ENCODE measurements at regions not wholly inside any gene's neighbourhood (a gene's known extent, or its start where the extent isn't known, plus 50 kb on each side); places are given as distances from the start of the nearest gene placed in this dataset.
"Not testable (repeated sequence)": the region's sequence is repeated elsewhere in the genome, so short reads cannot be mapped to it uniquely, and the experiment has no call there.

GRCh38 chr1:96145492-96145891 is 576.1 kb upstream of the PTBP2 start:
- Histone ChIP-seq H3K9me3 (replicated peaks; ENCODE audit: control insufficient read depth, insufficient read depth, low read depth, low read length) (no peaks in the 10 kb centered on the region; the same call in 1 of the 2 replicates), H3K79me2 (ENCODE audit: control insufficient read depth, insufficient read depth, low read length) (no peaks in the 10 kb centered on the region), H2AFZ (ENCODE audit: low read depth, low read length) (no peak overlapping the region), H3K4me1 (replicated peaks in 1 of 2; ENCODE audit: control insufficient read depth in 2 of 2, insufficient read depth in 2 of 2, low read length in 2 of 2) (no peaks in the 10 kb centered on the region), H3K9me1 (ENCODE audit: control insufficient read depth, insufficient read depth, low read length) (no peaks in the 10 kb centered on the region), H3K4me3 (no peak overlapping the region), H3K9ac (ENCODE audit: insufficient read depth in 1 of 2, low read depth in 2 of 2, low read length in 2 of 2) (no peak overlapping the region), H3K4me2 (ENCODE audit: insufficient read depth, low read length) (no peak overlapping the region), H3K27me3 (ENCODE audit: control insufficient read depth in 2 of 2, insufficient read depth in 2 of 2, low read length in 2 of 2) (no peaks in the 10 kb centered on the region), H4K20me1 (replicated peaks; ENCODE audit: control insufficient read depth, insufficient read depth, low read length) (no peaks in the 10 kb centered on the region), H3K36me3 (ENCODE audit: control insufficient read depth, insufficient read depth, low read length) (no peaks in the 10 kb centered on the region), H3K27ac (ENCODE audit: extremely low read depth, low read depth, low read length) (no peak overlapping the region)
- CTCF ChIA-PET (ENCODE audit: low intra/inter-chr PET ratio) = no interaction called here
- FAIRE-seq (no peak), ATAC-seq (no peak), DNase-seq (ENCODE audit: extremely low read depth in 1 of 4, low spot score in 3 of 4) (no peak)
- POLR2A ChIA-PET = no interaction called here
- in situ Hi-C loops (cut with MboI) = no loop called here
- intact Hi-C loops (cut with micrococcal nuclease) = no loop called here
- BruUV-seq (replicated peaks) = no TSS peak
- TF ChIP-seq PHF8 (IDR thresholded peaks at IDR 0.05; ENCODE audit: borderline replicate concordance, low read length) (no peak), NUFIP1 (IDR thresholded peaks at IDR 0.05; ENCODE audit: partially characterized antibody) (no peak), FOXA3 (CRISPR knock-in tag; conservative IDR thresholded peaks at IDR 0.05 in 1 of 2, IDR thresholded peaks at IDR 0.05 in 1 of 2) (no peak), ZC3H11A (IDR thresholded peaks at IDR 0.05; ENCODE audit: low read depth, low read length) (no peak), NFIC (IDR thresholded peaks at IDR 0.05) (no peak)

- H3K9me1 ChIP-seq (ENCODE audit: control insufficient read depth, insufficient read depth, low read length); H3K79me2 ChIP-seq (ENCODE audit: control insufficient read depth, insufficient read depth, low read length); H3K4me3 ChIP-seq; H2AFZ ChIP-seq (ENCODE audit: low read depth, low read length); FAIRE-seq; intact Hi-C loops (cut with micrococcal nuclease); H3K9me3 ChIP-seq (replicated peaks; ENCODE audit: control insufficient read depth, insufficient read depth, low read depth, low read length); in situ Hi-C loops (cut with MboI); H3K27me3 ChIP-seq (ENCODE audit: control insufficient read depth in 2 of 2, insufficient read depth in 2 of 2, low read length in 2 of 2); ATAC-seq; H4K20me1 ChIP-seq (replicated peaks; ENCODE audit: control insufficient read depth, insufficient read depth, low read length); H3K27ac ChIP-seq (ENCODE audit: extremely low read depth, low read depth, low read length); BruUV-seq (replicated peaks); DNase-seq (ENCODE audit: extremely low read depth in 1 of 4, low spot score in 3 of 4); POLR2A ChIA-PET; CTCF ChIA-PET (ENCODE audit: low intra/inter-chr PET ratio); H3K4me1 ChIP-seq (replicated peaks in 1 of 2; ENCODE audit: control insufficient read depth in 2 of 2, insufficient read depth in 2 of 2, low read length in 2 of 2); H3K36me3 ChIP-seq (ENCODE audit: control insufficient read depth, insufficient read depth, low read length); H3K4me2 ChIP-seq (ENCODE audit: insufficient read depth, low read length); H3K9ac ChIP-seq (ENCODE audit: insufficient read depth in 1 of 2, low read depth in 2 of 2, low read length in 2 of 2): not testable (repeated sequence)
- 5% methylated on average over 3 of the region's 3 CpGs for WGBS (ENCODE audit: insufficient coverage, low coverage, missing lambda C conversion rate)
- TF ChIP-seq NFYB (IDR thresholded peaks at IDR 0.05; ENCODE audit: extremely low read depth, insufficient read length) = peak; percentile 4
- TF ChIP-seq ZNF316 (IDR thresholded peaks at IDR 0.05) = peak; percentile 37; the same call in 1 of the 2 replicates
These were observed 568.6 kb upstream of the PTBP2 start for GRCh38 chr1:96152957-96153356.
